WI38 (cell line): ENCODE measurements at regions not wholly inside any gene's neighbourhood (a gene's known extent, or its start where the extent isn't known, plus 50 kb on each side); places are given as distances from the start of the nearest gene placed in this dataset.

Source experiments
- H3K4me3 ChIP-seq: 2 replicates; pipeline ENCODE4 v1.5.1; 2011; ENCODE audit warnings: low read depth, mild to moderate bottlenecking, control low read depth, low read length
- TF ChIP-seq, protein P1 (sequence below): IDR thresholded peaks from 2 replicates; pipeline ENCODE4 v1.5.1; 2012; ENCODE audit warnings: low read depth, mild to moderate bottlenecking, control low read depth, low read length

- H3K4me3 ChIP-seq = no peak overlapping the region
- TF ChIP-seq, protein P1, sequence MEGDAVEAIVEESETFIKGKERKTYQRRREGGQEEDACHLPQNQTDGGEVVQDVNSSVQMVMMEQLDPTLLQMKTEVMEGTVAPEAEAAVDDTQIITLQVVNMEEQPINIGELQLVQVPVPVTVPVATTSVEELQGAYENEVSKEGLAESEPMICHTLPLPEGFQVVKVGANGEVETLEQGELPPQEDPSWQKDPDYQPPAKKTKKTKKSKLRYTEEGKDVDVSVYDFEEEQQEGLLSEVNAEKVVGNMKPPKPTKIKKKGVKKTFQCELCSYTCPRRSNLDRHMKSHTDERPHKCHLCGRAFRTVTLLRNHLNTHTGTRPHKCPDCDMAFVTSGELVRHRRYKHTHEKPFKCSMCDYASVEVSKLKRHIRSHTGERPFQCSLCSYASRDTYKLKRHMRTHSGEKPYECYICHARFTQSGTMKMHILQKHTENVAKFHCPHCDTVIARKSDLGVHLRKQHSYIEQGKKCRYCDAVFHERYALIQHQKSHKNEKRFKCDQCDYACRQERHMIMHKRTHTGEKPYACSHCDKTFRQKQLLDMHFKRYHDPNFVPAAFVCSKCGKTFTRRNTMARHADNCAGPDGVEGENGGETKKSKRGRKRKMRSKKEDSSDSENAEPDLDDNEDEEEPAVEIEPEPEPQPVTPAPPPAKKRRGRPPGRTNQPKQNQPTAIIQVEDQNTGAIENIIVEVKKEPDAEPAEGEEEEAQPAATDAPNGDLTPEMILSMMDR = no peak
Observed at GRCh38 chr2:121884078-121884477, 128.6 kb downstream of the TSN start.

DNA sequence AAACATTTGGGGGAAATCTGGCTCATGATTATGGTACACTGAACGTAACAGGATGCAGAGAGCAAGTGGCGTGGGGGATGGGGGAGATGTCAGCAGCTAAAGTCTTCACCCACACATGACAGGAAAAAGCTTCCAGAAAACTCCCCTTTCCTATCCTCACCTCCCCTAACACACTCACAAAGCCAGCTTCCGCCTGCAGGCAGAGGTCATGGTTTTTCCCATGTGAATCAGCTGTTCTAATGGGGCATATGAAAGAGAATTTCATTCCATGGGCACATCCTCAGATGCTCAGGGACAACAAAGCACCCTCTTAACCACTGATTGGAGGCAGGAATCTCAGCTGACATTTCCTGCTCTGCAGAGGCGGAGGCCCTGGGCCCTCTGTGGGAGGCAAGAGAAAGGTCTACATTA is 129.1 kb downstream of the TSN start:
- TF ChIP-seq, protein P1 = no peak
- H3K4me3 ChIP-seq = no peak overlapping the region

DNA sequence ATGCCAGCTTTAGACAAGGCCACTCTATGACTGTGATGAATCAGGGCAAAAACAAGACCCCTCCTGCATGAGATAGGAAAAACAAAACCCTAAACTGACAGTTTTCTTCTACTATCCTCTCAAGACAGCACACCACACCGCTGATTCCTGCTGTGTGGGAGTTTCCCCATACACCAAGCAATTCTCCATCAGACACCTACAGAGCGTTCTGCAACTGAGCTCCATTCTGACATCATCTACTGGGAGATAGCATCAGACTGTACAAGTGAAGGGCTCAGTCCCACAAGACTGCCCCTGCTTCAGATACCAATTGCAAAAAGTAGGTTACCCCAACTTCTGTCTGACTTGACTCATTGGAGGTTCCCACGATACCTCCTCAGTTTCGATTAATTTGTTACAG is 130.6 kb downstream of the TSN start:
- TF ChIP-seq, protein P1 = no peak

DNA sequence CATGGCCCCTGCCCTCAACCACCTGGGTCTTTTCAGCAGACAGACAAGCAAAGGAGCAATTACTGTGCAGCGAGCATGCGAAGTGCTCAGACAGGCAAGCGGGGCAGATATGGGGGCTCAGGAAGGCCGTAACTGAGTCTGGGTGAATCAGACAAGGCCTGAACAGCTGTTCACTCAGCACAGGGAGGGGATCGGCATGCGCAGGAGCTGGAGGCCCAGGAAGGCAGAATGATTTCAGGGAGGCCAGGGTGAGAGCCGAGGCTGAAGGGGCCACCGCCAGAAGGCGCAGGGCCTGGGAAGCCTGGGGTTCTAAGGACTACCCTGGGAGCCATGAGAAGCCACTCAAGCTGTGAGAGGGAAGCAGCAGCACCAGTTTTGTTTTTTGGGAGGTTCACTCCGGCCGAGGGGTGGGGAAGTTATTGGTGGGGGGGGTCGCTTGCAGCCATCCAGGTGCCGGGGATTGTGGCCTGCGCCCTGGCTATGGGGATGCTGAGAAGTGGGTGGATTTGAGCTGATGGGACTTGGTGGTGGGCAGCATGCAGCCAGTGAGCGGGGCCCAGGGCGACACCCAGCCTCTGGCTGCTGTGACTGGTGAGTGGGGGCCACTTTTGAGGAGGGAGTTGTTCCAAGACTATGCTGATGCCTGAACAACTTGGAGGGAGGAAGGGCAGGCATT is 132.2 kb downstream of the TSN start:
- TF ChIP-seq, protein P1 = no peak
- no peak overlapping the region for H3K4me3 ChIP-seq

More for the DNA sequence above, 130.6 kb downstream of the TSN start:
- H3K4me3 ChIP-seq = no peak overlapping the region

DNA sequence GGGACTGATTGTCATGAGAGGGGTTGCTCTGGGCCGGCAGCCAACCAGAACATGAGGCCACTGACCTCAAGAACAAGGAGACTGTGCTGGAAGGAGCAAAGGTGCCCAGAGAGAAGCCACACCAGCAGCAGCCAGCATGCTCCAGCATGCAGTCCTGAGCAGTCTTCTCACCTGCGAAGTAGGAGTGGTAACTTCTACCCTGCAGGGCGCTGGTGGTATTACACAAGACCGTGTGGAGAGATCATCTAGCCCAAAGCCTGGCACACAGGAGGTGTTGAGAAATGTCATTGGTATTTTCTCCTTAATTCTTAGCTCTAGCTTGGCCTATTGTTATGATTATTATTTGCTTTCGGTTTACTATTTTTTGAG is 132.7 kb downstream of the TSN start:
- no peak overlapping the region for H3K4me3 ChIP-seq
- TF ChIP-seq, protein P1 = peak; percentile 18; the same call in 1 of the 2 replicates

- TF ChIP-seq, protein P1 = no peak
Observed at GRCh38 chr2:121890041-121890440, 134.6 kb downstream of the TSN start.

GRCh38 chr2:121895723-121896571 is 140.5 kb downstream of the TSN start:
- TF ChIP-seq, protein P1 = no peak
- H3K4me3 ChIP-seq = no peak overlapping the region

More at GRCh38 chr2:121890041-121890440, 134.6 kb downstream of the TSN start:
- H3K4me3 ChIP-seq = no peak overlapping the region
